SH-SY5Y (cell line): ENCODE measurements at regions not wholly inside any gene's neighbourhood (a gene's known extent, or its start where the extent isn't known, plus 50 kb on each side); places are given as distances from the start of the nearest gene placed in this dataset.

Experiments used
- GATA2 ChIP-seq: IDR thresholded peaks from 2 replicates; pipeline ENCODE4 v1.6.1; 2011; ENCODE audit warnings: mild to moderate bottlenecking, low read depth, low read length
- GATA3 ChIP-seq: IDR thresholded peaks from 2 replicates; pipeline ENCODE4 v1.6.1; 2011; ENCODE audit warnings: low read depth, mild to moderate bottlenecking, low read length, moderate library complexity

- TF ChIP-seq GATA3, result no peak
- TF ChIP-seq GATA2, result no peak
Measured at GRCh38 chr5:167915237-167915636, 376.2 kb upstream of the WWC1 start.
